Mucosa of rectum (tissue), 2 donors: ENCODE measurements at regions not wholly inside any gene's neighbourhood (a gene's known extent, or its start where the extent isn't known, plus 50 kb on each side); places are given as distances from the start of the nearest gene placed in this dataset.

Experiments
- H3K27ac ChIP-seq, 2 donors: one replicate each; pipeline ENCODE4 v1.7.0; 2013; ENCODE audit warnings: inconsistent platforms in 2 of 2, low read depth in 2 of 2, low read length in 2 of 2
- H3K27me3 ChIP-seq, 2 donors: one replicate each; pipeline ENCODE4 v1.7.0; 2013; ENCODE audit warnings: low read length in 2 of 2; ENCODE audit not compliant: control insufficient read depth in 2 of 2, insufficient read depth in 2 of 2
- H3K36me3 ChIP-seq, 2 donors: one replicate each; pipeline ENCODE4 v1.7.0; 2013; ENCODE audit warnings: low read length in 2 of 2; ENCODE audit not compliant: control insufficient read depth in 2 of 2, insufficient read depth in 2 of 2
- H3K4me1 ChIP-seq, 2 donors: one replicate each; pipeline ENCODE4 v1.7.0; 2013; ENCODE audit warnings: low read length in 2 of 2, mild to moderate bottlenecking in 1 of 2; ENCODE audit not compliant: control insufficient read depth in 2 of 2, insufficient read depth in 2 of 2
- H3K4me3 ChIP-seq, 2 donors: one replicate each; pipeline ENCODE4 v1.7.0; 2013; ENCODE audit warnings: low read length in 2 of 2
- H3K9ac ChIP-seq, 2 donors: one replicate each; pipeline ENCODE4 v1.7.0; 2013; ENCODE audit warnings: low read length in 2 of 2, low read depth in 1 of 2, mild to moderate bottlenecking in 1 of 2
- H3K9me3 ChIP-seq, 2 donors: one replicate each; pipeline ENCODE4 v1.7.0; 2013; ENCODE audit warnings: low read length in 2 of 2; ENCODE audit not compliant: control insufficient read depth in 2 of 2
- donor health status: healthy.
- donor health status: Normal muscosa, but diverticular disease.

- Histone ChIP-seq H3K27ac (no peak overlapping the region), H3K9ac (no peak overlapping the region), H3K4me3 (no peak overlapping the region), H3K4me1 (no peaks in the 10 kb centered on the region), H3K27me3 (no peaks in the 10 kb centered on the region), H3K9me3 (no peaks in the 10 kb centered on the region), H3K36me3 (no peaks in the 10 kb centered on the region)
These were observed 559.1 kb downstream of the CETN3 start for GRCh38 chr5:89850513-89850865.

DNA sequence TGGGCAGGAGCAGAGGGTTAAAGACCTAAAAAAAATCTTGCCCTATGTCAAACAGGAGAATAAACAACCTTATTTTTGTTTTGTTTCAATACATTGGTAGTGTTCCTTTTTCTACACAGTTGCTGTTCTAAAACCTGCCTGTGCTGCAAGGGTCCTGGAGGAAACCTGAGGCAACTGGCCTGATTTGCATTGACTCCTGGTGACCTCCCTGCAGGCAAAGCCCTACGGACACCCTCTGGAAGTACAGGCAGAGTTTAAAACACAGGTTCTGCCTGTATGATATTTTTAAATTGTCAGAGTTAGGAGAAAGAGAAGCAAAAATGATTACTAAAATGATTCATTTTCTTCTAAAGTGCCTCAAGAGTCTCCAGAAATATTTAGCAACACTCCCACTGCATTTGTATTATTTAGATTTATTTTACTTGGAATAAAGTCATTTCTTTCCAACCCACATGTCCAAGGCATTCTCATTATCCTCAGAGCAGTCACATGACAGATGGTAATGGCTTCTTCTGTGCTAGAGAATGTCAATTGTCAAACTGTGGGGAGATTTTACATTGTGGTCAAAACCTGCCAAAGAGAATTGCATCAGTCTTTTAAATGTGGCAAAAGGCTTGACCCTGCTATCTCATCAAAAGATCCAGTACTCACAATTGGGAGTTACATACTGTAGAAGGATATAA is 559.6 kb downstream of the CETN3 start:
- no peak overlapping the region for H3K9ac ChIP-seq
- no peak overlapping the region for H3K27ac ChIP-seq
- H3K4me3 ChIP-seq: no peak overlapping the region
- no peaks in the 10 kb centered on the region for H3K4me1 ChIP-seq
- H3K36me3 ChIP-seq: no peaks in the 10 kb centered on the region
- no peaks in the 10 kb centered on the region for H3K27me3 ChIP-seq
- no peaks in the 10 kb centered on the region for H3K9me3 ChIP-seq

DNA sequence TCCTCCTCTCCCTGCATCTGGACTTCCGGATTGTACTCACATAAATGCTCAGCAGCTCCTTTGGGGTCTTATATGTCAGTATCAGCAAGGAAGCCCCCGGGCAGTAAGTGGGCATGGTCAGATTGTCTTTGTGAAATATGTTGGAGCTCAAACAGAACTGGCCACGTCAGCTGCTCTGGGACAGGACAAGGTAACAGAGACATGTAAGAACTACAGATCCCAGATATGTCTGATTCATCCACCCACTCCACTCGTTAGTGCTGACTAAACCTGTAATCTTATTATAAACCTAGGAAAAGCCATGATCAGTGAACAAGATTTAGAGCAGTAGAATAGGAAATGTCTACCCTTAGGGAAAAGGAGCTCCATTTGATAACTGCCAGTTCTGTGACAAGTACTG is 561.8 kb downstream of the CETN3 start:
- H3K9ac ChIP-seq: no peak overlapping the region
- H3K27me3 ChIP-seq: no peaks in the 10 kb centered on the region
- no peaks in the 10 kb centered on the region for H3K9me3 ChIP-seq
- H3K27ac ChIP-seq: no peak overlapping the region
- H3K4me3 ChIP-seq: no peak overlapping the region
- no peaks in the 10 kb centered on the region for H3K4me1 ChIP-seq
- no peaks in the 10 kb centered on the region for H3K36me3 ChIP-seq

GRCh38 chr5:89844548-89844947 is 565.0 kb downstream of the CETN3 start:
- Histone ChIP-seq H3K36me3 (no peaks in the 10 kb centered on the region), H3K4me3 (no peak overlapping the region), H3K27me3 (no peaks in the 10 kb centered on the region), H3K9me3 (no peaks in the 10 kb centered on the region), H3K4me1 (no peaks in the 10 kb centered on the region), H3K9ac (no peak overlapping the region), H3K27ac (no peak overlapping the region)

DNA sequence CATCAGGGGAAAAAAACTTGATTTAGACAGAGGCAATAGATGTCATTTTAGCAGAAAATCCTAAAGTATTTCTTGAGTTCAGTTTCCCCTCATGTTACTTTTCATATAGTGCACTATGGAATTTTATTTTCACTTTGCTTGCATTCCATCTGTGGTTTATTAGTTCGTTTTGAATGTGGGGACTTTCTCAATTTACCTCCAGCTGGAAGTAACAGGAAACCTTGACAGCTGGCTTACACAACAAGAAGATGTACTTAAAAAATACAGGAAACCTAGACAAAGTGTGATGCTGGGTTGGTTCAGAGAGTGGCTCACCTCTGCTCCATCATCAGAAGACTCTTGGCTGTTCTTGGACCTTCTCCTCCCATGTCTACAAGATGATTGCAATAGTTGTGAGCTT is 567.0 kb downstream of the CETN3 start:
- Histone ChIP-seq H3K36me3 (no peaks in the 10 kb centered on the region), H3K27ac (no peak overlapping the region), H3K9ac (no peak overlapping the region), H3K27me3 (no peaks in the 10 kb centered on the region), H3K4me1 (no peaks in the 10 kb centered on the region), H3K4me3 (no peak overlapping the region), H3K9me3 (no peaks in the 10 kb centered on the region)

DNA sequence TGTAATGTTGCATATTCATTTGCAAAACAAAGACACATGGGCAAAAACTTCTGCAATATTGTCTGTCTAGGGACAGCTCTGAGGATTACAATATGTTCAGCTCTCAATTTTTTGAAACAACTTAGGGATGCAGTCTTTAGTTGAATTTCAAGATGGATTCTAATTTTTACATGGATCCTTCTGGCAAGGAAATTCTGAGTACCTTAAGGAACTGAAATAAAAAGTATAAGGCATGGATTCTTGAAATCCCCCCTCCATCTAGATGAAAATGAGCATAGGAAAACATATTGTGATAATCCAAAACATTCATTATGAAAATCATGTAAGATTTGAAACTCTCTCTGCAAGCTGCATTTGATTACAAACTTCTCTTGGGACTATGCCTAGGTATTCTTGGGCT is 568.6 kb downstream of the CETN3 start:
- Histone ChIP-seq H3K4me1 (no peaks in the 10 kb centered on the region), H3K9me3 (no peaks in the 10 kb centered on the region), H3K27ac (no peak overlapping the region), H3K36me3 (no peaks in the 10 kb centered on the region), H3K4me3 (no peak overlapping the region), H3K9ac (no peak overlapping the region), H3K27me3 (no peaks in the 10 kb centered on the region)

GRCh38 chr5:89830691-89831090 is 578.9 kb downstream of the CETN3 start:
- H3K9me3 ChIP-seq: no peaks in the 10 kb centered on the region
- no peaks in the 10 kb centered on the region for H3K4me1 ChIP-seq
- no peak overlapping the region for H3K4me3 ChIP-seq
- H3K27ac ChIP-seq: no peak overlapping the region
- H3K36me3 ChIP-seq: no peaks in the 10 kb centered on the region
- no peaks in the 10 kb centered on the region for H3K27me3 ChIP-seq
- H3K9ac ChIP-seq: no peak overlapping the region

GRCh38 chr5:89827960-89828359 is 581.6 kb downstream of the CETN3 start:
- H3K27ac ChIP-seq: no peak overlapping the region
- H3K4me3 ChIP-seq: no peak overlapping the region
- no peak overlapping the region for H3K9ac ChIP-seq
- H3K4me1 ChIP-seq: no peaks in the 10 kb centered on the region
- H3K36me3 ChIP-seq: no peaks in the 10 kb centered on the region
- H3K27me3 ChIP-seq: no peaks in the 10 kb centered on the region
- no peaks in the 10 kb centered on the region for H3K9me3 ChIP-seq

DNA sequence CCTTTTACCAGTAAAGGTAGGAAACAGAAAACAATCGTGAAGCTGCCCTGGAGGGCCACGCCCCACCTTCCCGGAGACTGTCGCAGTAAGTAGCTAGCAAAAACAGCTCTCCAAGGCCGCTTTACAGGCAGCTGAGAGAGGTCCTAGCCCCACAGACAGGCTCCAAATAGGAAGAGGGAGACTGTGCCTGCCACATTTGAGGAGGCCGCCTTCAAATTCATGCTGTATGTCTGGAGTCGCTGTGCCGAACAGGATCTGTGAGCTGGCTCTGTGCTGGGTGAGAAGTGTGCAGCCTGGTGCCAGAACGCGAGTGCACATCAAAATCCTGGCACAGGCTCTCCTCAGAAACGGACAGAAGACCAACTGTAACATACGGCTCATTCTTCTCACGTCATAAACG is 582.2 kb downstream of the CETN3 start:
- no peak overlapping the region for H3K4me3 ChIP-seq
- H3K27me3 ChIP-seq: no peaks in the 10 kb centered on the region
- H3K27ac ChIP-seq: no peak overlapping the region
- no peaks in the 10 kb centered on the region for H3K36me3 ChIP-seq
- no peak overlapping the region for H3K9ac ChIP-seq
- no peaks in the 10 kb centered on the region for H3K4me1 ChIP-seq
- no peaks in the 10 kb centered on the region for H3K9me3 ChIP-seq

DNA sequence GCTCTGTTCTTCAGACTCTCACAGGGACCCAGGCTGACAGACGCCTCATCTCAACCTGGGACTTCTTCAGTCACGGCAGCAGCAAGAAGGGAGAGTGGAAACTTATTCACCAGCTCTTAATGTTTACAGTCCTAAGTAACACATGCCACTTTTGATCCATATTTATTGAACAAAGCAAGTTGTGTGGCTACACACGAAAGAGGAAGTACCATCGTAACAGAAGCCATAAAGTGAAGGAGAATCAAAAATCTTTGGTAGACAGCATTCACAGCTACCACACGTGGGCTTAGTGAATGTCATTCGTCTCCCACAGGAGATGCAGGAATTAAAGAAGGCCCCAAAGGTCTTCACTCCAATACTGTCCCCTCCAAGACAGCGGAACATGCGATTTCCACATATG is 582.6 kb downstream of the CETN3 start:
- Histone ChIP-seq H3K27me3 (no peaks in the 10 kb centered on the region), H3K4me3 (no peak overlapping the region), H3K4me1 (no peaks in the 10 kb centered on the region), H3K9me3 (no peaks in the 10 kb centered on the region), H3K36me3 (no peaks in the 10 kb centered on the region), H3K27ac (no peak overlapping the region), H3K9ac (no peak overlapping the region)

DNA sequence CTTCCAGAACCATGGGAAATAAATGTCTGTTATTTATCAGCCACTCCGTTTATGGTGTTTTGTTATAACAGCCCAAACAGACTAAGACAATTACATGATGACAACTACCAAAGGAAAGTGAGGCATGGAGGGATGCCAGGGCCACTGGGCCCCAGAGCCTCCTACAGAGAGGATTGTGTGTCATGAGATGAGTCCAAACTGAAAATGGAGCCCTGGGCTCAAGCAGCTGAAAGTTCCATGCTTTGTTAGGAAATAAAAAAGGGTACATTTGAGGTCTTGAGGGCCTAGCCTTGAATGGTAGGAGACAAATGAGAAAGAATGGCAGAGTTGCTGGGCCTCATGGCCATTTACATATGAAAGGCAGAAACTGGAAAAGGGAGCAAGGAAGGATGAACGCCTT is 586.5 kb downstream of the CETN3 start:
- Histone ChIP-seq H3K36me3 (no peaks in the 10 kb centered on the region), H3K4me1 (no peaks in the 10 kb centered on the region), H3K9me3 (no peaks in the 10 kb centered on the region), H3K4me3 (no peak overlapping the region), H3K27ac (no peak overlapping the region), H3K27me3 (no peaks in the 10 kb centered on the region), H3K9ac (no peak overlapping the region)
